ENCODE measurements at regions not wholly inside any gene's neighbourhood (a gene's known extent, or its start where the extent isn't known, plus 50 kb on each side); places are given as distances from the start of the nearest gene placed in this dataset.

GRCh38 chr12:116459011-116459875 lies 99.9 kb upstream of the MAP1LC3B2 start:
- TF ChIP-seq POLR2A (IDR thresholded peaks at IDR 0.05) (no peak), CTCF (IDR thresholded peaks at IDR 0.05) (no peak)
